ENCODE measurements at regions not wholly inside any gene's neighbourhood (a gene's known extent, or its start where the extent isn't known, plus 50 kb on each side); places are given as distances from the start of the nearest gene placed in this dataset.
"Not testable (repeated sequence)": the region's sequence is repeated elsewhere in the genome, so short reads cannot be mapped to it uniquely, and the experiment has no call there.

GRCh38 chr2:240240017-240240734 is 99.7 kb upstream of the OTOS start:
- no peak for DNase-seq (ENCODE audit: low read depth)

- no peak for DNase-seq (ENCODE audit: low read depth)
Observed at GRCh38 chr2:240240781-240241180, 100.3 kb upstream of the OTOS start.

- no peak for DNase-seq (ENCODE audit: low read depth)
Observed at GRCh38 chr2:240241572-240241971, 101.1 kb upstream of the OTOS start.

GRCh38 chr2:240243049-240243448 is 102.6 kb upstream of the OTOS start:
- DNase-seq (ENCODE audit: low read depth): not testable (repeated sequence)

GRCh38 chr2:240244543-240244942 is 104.1 kb upstream of the OTOS start:
- no peak for DNase-seq (ENCODE audit: low read depth)

- DNase-seq (ENCODE audit: low read depth): no peak
Observed at GRCh38 chr2:240245184-240245583, 104.7 kb upstream of the OTOS start.

GRCh38 chr2:240245706-240246105 is 105.2 kb upstream of the OTOS start:
- no peak for DNase-seq (ENCODE audit: low read depth)

GRCh38 chr2:240246173-240246820 is 105.8 kb upstream of the OTOS start:
- no peak for DNase-seq (ENCODE audit: low read depth)

- no peak for DNase-seq (ENCODE audit: low read depth)
Observed at GRCh38 chr2:240247241-240247867, 106.9 kb upstream of the OTOS start.

- no peak for DNase-seq (ENCODE audit: low read depth)
Observed at GRCh38 chr2:240247868-240248720, 107.6 kb upstream of the OTOS start.

GRCh38 chr2:240248721-240249422 is 108.4 kb upstream of the OTOS start:
- DNase-seq (ENCODE audit: low read depth): no peak

GRCh38 chr2:240249423-240250149 is 109.1 kb upstream of the OTOS start:
- no peak for DNase-seq (ENCODE audit: low read depth)

GRCh38 chr2:240250150-240250984 is 109.9 kb upstream of the OTOS start:
- no peak for DNase-seq (ENCODE audit: low read depth)

GRCh38 chr2:240250985-240251847 is 110.8 kb upstream of the OTOS start:
- DNase-seq (ENCODE audit: low read depth): no peak

GRCh38 chr2:240251848-240252190 is 111.4 kb upstream of the OTOS start:
- DNase-seq (ENCODE audit: low read depth): no peak

- no peak for DNase-seq (ENCODE audit: low read depth)
Observed at GRCh38 chr2:240252191-240252871, 111.9 kb upstream of the OTOS start.

GRCh38 chr2:240252872-240253511 is 112.5 kb upstream of the OTOS start:
- no peak for DNase-seq (ENCODE audit: low read depth)

GRCh38 chr2:240253583-240254145 is 113.2 kb upstream of the OTOS start:
- DNase-seq (ENCODE audit: low read depth): no peak
